Stimulated activated CD8-positive, alpha-beta memory T cell treated with anti-CD3 and anti-CD28 coated beads, Interleukin-7, amount 100 ng/mL, for 4 hours (primary cell): ENCODE measurements at regions not wholly inside any gene's neighbourhood (a gene's known extent, or its start where the extent isn't known, plus 50 kb on each side); places are given as distances from the start of the nearest gene placed in this dataset.

Experiments
- DNase-seq, 2 donors: peaks; one replicate each; pipeline ENCODE4 v3.0.0-alpha.2; 2020; ENCODE audit warnings: low read depth in 2 of 2

- no peak for DNase-seq
Measured at GRCh38 chr10:8596929-8597472, 542.5 kb downstream of the GATA3 start.

GRCh38 chr10:8600192-8600591, 545.7 kb downstream of the GATA3 start:
- DNase-seq, result no peak

GRCh38 chr10:8602821-8603220, 548.3 kb downstream of the GATA3 start:
- no peak for DNase-seq

- DNase-seq, result no peak
Measured at GRCh38 chr10:8614054-8614565, 559.6 kb downstream of the GATA3 start.

- DNase-seq, result no peak
Measured at GRCh38 chr10:8615118-8615517, 560.6 kb downstream of the GATA3 start.

- no peak for DNase-seq
Measured at GRCh38 chr10:8616166-8616565, 561.7 kb downstream of the GATA3 start.

- DNase-seq, result no peak
Measured at GRCh38 chr10:8617792-8618191, 563.3 kb downstream of the GATA3 start.

- no peak for DNase-seq
Measured at GRCh38 chr10:8618834-8619233, 564.3 kb downstream of the GATA3 start.

- no peak for DNase-seq
Measured at GRCh38 chr10:8628351-8628750, 573.9 kb downstream of the GATA3 start.

- no peak for DNase-seq
Measured at GRCh38 chr10:8633909-8634308, 579.4 kb downstream of the GATA3 start.

DNA sequence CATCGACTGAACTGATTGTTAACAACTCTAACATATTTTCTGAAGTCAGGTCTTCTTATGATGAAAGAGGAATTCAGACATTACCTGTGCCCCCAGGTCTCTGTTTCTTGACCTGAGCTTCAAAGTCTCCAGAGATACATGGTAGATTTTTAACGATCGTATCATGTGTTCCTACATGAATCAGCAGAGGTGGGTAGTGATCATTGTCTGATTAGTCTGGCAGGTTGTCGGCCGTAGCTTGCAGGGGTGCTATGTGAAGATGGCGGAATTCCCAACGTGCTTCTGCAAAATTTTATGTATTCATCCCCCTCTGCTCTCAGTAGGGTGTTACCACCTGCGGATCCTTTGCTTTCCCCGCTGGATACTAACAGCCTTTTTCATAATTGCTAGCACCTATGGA, 581.9 kb downstream of the GATA3 start:
- no peak for DNase-seq

DNA sequence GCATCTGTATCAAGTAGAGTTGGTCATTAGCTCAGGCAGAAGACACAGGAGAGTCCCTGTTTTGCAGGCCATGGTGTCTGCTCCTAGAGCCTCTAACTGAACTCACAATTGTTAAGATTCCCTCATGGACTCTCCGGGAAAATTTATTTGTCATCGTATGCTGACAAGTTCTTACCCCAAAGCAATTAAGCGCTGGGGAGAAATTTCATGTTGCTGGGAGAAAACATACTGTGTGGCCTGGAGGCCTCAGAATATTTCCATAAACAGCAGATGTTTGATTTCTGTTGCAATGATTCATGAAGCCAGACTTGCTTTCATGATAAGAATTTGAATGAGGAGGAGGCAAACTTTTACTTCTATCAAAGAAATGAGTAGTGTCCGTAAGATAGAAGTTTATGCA, 583.2 kb downstream of the GATA3 start:
- no peak for DNase-seq

DNA sequence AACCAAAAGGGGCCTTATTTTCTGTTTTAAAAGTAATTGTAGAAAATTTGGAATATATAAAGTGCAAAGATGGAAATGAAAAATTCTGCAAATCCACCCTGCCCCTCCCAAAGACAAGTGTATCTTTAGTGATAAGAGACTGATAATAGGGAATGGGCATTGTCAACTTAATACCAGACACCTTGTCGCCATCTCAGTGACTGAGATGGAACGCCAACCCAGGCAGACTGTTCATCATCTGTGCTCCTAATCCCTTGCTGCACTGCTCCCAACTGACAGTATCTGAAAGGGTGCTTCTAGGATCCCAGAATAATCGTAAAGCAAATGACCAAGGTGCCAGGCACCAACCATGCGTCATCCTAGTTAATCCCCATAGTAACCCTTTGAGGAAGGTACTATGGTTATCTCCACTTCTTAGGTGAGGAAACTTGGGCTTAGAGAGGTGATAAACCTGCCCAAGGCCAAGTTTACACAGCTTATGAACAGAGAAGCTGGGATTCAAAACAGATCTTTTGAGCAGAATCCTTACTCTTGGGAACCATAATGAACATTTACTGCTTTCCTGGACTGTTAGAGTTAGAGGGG, 583.7 kb downstream of the GATA3 start:
- no peak for DNase-seq

DNA sequence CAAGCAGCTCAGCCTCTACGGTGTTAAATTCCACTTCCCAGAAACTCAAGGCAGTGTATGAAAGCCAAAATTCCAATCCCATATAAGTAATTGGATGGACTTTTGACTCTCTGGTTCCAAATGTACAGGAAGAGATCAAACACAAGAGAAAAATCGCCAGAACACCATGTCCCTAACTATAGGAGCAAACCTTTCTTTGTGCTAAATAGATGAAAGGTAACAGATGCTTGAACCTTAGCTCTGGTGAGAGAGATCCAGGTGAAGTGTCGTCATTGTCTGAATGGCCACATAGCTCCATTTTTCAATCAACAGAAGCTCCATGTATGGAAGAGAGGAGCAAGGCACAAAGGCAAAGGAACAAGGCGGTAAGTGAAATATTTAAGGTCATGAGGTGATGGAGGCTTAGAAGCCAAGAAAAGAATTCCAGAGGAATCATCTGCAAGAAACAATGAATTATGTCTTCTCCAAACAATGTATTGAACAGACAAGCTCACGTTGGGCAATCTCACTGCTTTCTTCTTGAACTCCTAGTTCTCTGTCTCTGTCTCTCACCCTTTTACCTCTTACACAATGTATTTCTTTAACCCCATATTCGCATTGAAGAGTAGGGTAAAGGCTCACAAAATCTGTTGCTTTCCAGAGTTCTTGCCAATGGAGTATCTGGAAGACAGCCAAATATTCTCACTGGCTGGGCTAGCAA, 585.1 kb downstream of the GATA3 start:
- DNase-seq, result no peak

DNA sequence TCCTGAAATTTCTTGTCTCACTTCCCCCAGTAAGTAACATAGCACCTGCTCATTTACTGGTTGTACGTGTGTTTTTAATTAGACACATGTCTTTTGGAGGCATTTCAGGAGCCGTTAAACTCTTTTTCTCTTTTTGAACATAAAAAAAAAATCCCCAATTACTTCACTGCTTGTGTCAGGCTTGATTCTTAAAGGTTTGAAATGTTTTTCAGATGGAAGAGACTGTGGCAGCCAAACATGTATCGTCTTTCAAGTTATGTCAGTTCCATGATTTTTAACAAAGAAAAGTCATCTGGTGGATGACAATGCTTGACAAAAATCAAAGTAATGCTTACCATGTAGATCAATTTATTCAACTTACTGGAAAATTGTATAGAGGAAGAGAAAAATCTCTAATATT, 585.8 kb downstream of the GATA3 start:
- no peak for DNase-seq

- no peak for DNase-seq
Measured at GRCh38 chr10:8640878-8641277, 586.4 kb downstream of the GATA3 start.

DNA sequence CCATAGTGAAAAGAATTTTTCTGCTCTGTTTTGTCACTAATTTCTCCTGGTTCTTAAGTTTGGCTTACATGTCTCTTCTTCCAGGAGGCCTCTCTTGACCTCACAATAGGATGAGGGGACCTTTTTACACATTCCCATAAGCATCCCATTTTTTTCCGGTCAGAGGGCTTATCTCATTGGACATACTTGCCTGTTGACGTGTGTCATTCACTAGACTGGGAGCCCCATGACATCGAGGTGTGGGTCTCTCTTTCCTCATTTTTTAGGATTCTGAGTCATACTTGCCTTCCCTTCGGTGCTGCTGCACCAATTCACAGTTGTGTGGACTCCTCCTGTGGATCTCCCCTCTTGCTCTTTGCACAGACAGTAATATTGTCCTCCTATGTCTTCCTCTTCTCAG, 601.8 kb downstream of the GATA3 start:
- no peak for DNase-seq

- DNase-seq, result no peak
Measured at GRCh38 chr10:8659982-8660381, 605.5 kb downstream of the GATA3 start.

- DNase-seq, result no peak
Measured at GRCh38 chr10:8661886-8662285, 607.4 kb downstream of the GATA3 start.

- no peak for DNase-seq
Measured at GRCh38 chr10:8663131-8663530, 608.6 kb downstream of the GATA3 start.

GRCh38 chr10:8665322-8665721, 610.8 kb downstream of the GATA3 start:
- no peak for DNase-seq

- no peak for DNase-seq
Measured at GRCh38 chr10:8670461-8670860, 616.0 kb downstream of the GATA3 start.

DNA sequence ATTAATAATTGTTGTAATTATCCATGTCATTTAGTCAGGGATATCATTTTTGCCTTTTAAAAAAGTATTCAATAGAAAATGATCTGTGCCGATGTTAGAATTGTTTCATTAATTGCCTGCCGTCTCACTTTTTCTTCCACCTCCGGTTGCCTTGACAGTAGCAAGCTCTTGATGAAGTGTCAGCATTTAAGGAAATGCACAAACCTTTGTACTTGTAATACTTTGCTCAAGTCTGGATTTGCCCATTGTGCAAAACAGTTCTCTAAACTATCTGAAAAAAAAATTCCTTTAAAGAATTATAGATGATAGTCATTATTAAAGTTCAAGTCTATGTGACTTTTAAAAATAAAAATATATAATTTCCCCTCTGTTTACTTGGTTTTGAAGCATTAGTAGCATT, 619.7 kb downstream of the GATA3 start:
- DNase-seq, result no peak
